HL-60 (cell line): ENCODE measurements at regions not wholly inside any gene's neighbourhood (a gene's known extent, or its start where the extent isn't known, plus 50 kb on each side); places are given as distances from the start of the nearest gene placed in this dataset.

Experiments used
- DNase-seq, 2 experiments: peaks; one replicate each; pipeline ENCODE4 v3.0.0-alpha.2; 2010 to 2020; ENCODE audit warnings: low read depth in 1 of 2, low spot score in 1 of 2
- H3K27ac ChIP-seq: fragments of 250-450 bp; sonication (Bioruptor Pico); replicated peaks from 2 replicates; pipeline ENCODE4 v1.5.1; 2020; ENCODE audit warnings: mild to moderate bottlenecking, moderate library complexity
- H3K27me3 ChIP-seq: fragments of 250-450 bp; sonication (Bioruptor Pico); 2 replicates; pipeline ENCODE4 v1.5.1; 2021; ENCODE audit warnings: mild to moderate bottlenecking, moderate library complexity; ENCODE audit not compliant: insufficient read depth, poor library complexity, severe bottlenecking
- H3K4me3 ChIP-seq: replicated peaks from 2 replicates; pipeline ENCODE4 v1.5.1; 2011; ENCODE audit warnings: mild to moderate bottlenecking, control low read depth, low read length; ENCODE audit not compliant: insufficient read depth
- CTCF ChIP-seq: IDR thresholded peaks from one replicate; pipeline ENCODE4 v1.5.1; 2011; ENCODE audit warnings: low read length, control low read depth, inconsistent platforms; ENCODE audit not compliant: insufficient read depth
- GABPA ChIP-seq: IDR thresholded peaks from 2 replicates; pipeline ENCODE4 v1.6.1; 2012; ENCODE audit warnings: low read depth
- POLR2AphosphoS5 ChIP-seq: IDR thresholded peaks from 2 replicates; pipeline ENCODE4 v1.6.1; 2012; ENCODE audit warnings: low read depth
- REST ChIP-seq: IDR thresholded peaks from 2 replicates; pipeline ENCODE4 v1.6.1; 2012; ENCODE audit warnings: low read depth; ENCODE audit not compliant: insufficient replicate concordance
- SPI1 ChIP-seq: IDR thresholded peaks from 2 replicates; pipeline ENCODE4 v1.6.1; 2012; ENCODE audit warnings: low read depth, mild to moderate bottlenecking, borderline replicate concordance

DNA sequence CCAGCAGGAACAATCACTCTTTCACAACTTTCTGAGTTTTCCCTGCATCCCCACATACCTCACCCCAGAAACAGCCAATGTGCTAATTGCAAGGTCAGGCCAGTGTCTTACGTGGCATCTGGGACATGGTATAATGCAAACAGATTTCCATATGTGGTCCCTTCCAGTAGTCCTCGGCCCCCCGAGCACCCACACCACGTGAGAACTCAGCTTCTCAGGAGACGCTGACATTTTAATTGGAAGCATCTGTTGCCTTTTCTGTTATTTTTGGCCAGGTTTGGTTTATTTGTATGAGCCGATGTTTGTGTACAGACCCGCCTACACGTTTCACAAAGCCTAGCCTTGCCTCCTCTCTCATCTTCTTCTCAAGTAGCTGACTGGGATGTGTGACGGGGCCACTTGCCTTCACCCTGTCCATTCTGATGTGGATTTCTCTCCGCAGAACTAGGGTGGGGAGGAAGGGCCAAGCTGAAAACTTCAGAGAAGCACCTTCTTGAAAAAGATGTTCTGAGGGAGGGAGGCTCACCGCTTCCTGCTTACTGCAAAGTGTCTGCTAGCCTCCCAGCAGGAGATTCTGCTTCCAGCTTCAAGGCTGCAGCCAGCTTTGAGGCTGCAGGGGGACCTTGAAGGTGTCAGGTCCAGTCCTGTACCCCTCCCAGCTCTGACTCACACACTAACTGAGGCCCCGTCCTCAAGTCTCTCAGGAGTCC, 109.6 kb upstream of the SLC14A2 start:
- Histone ChIP-seq H3K4me3 (no peak overlapping the region), H3K27me3 (peaks cover 4% of the 10 kb centered on the region), H3K27ac (no peak overlapping the region)
- DNase-seq: no peak
- no peak for TF ChIP-seq SPI1
- no peak for TF ChIP-seq POLR2AphosphoS5
- no peak for TF ChIP-seq GABPA
- no peak for TF ChIP-seq REST
- TF ChIP-seq CTCF: no peak

DNA sequence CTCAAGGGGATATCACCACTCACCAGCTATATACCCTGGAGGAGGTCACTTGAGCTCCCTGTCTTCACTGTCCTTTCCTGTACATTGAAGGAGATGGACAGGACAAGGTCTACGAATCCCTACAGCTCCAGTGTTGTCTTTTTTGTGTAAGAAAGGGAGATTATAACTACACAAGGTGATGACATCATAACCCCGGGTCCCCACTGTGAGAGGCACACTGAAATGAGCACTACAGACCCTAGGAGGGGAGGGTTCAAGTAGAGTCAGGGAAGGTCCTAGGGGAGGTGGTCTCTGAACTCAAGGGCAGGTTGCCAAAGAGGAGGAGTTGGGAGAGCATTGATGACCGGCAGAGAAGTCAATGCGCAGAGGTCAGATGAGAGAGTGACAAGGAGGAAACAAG, 108.3 kb upstream of the SLC14A2 start:
- Histone ChIP-seq H3K27ac (no peak overlapping the region), H3K4me3 (no peak overlapping the region), H3K27me3 (peaks cover 4% of the 10 kb centered on the region)
- no peak for DNase-seq
- TF ChIP-seq REST (no peak), SPI1 (no peak), GABPA (no peak), POLR2AphosphoS5 (no peak), CTCF (no peak)

DNA sequence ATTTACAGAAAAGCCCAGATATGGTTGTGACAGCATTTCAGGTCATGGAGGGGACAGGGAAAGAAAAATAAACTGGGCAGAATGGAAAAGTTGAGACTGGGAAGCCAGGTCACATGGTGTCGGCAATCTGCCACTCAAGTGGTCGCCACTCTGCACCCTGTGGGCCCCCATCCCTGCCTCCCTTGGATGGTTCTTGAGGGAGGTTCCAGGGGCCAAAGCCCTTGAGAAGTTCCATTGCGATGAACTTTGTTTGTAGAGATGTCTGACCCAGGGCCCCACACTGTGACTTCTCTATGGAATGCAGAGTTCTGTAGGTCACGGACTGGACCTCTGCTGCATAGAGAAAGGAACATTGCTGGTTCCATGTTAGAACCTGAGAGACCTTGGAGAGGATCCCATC, 105.7 kb upstream of the SLC14A2 start:
- Histone ChIP-seq H3K27ac (no peak overlapping the region), H3K27me3 (no peaks in the 10 kb centered on the region), H3K4me3 (no peak overlapping the region)
- TF ChIP-seq POLR2AphosphoS5 (no peak), SPI1 (no peak), GABPA (no peak), CTCF (no peak), REST (no peak)
- no peak for DNase-seq
